Kidney capillary endothelial cell (primary cell): ENCODE measurements at regions not wholly inside any gene's neighbourhood (a gene's known extent, or its start where the extent isn't known, plus 50 kb on each side); places are given as distances from the start of the nearest gene placed in this dataset.
"Not testable (repeated sequence)": the region's sequence is repeated elsewhere in the genome, so short reads cannot be mapped to it uniquely, and the experiment has no call there.

Experiments used
- DNase-seq: peaks from one replicate; pipeline ENCODE4 v3.0.0-alpha.2; 2018; ENCODE audit warnings: low spot score

- no peak for DNase-seq
Observed at GRCh38 chr6:105537981-105538578, 135.2 kb upstream of the PREP start.

GRCh38 chr6:105536961-105537360 lies 134.1 kb upstream of the PREP start:
- no peak for DNase-seq

GRCh38 chr6:105533301-105533700 lies 130.4 kb upstream of the PREP start:
- DNase-seq: no peak

GRCh38 chr6:105526225-105526872 lies 123.5 kb upstream of the PREP start:
- DNase-seq: no peak

- no peak for DNase-seq
Observed at GRCh38 chr6:105522626-105523322, 119.9 kb upstream of the PREP start.

GRCh38 chr6:105519954-105520353 lies 117.1 kb upstream of the PREP start:
- DNase-seq: no peak

- not testable (repeated sequence) for DNase-seq
Observed at GRCh38 chr6:105518993-105519392, 116.1 kb upstream of the PREP start.

GRCh38 chr6:105515054-105515453 lies 112.2 kb upstream of the PREP start:
- no peak for DNase-seq

GRCh38 chr6:105514306-105514705 lies 111.4 kb upstream of the PREP start:
- DNase-seq: no peak

GRCh38 chr6:105511639-105512038 lies 108.8 kb upstream of the PREP start:
- no peak for DNase-seq

- no peak for DNase-seq
Observed at GRCh38 chr6:105510746-105511145, 107.9 kb upstream of the PREP start.

GRCh38 chr6:105509506-105510331 lies 106.8 kb upstream of the PREP start:
- DNase-seq: no peak

GRCh38 chr6:105507811-105508210 lies 104.9 kb upstream of the PREP start:
- DNase-seq: no peak

GRCh38 chr6:105504706-105505105 lies 101.8 kb upstream of the PREP start:
- DNase-seq: no peak

- DNase-seq: no peak
Observed at GRCh38 chr6:105503641-105504040, 100.8 kb upstream of the PREP start.

- no peak for DNase-seq
Observed at GRCh38 chr6:105501826-105502344, 99.0 kb upstream of the PREP start.

GRCh38 chr6:105501246-105501645 lies 98.4 kb upstream of the PREP start:
- DNase-seq: no peak

GRCh38 chr6:105500693-105501092 lies 97.8 kb upstream of the PREP start:
- DNase-seq: no peak

- DNase-seq: no peak
Observed at GRCh38 chr6:105499931-105500330, 97.0 kb upstream of the PREP start.

- DNase-seq: no peak
Observed at GRCh38 chr6:105499136-105499870, 96.4 kb upstream of the PREP start.

GRCh38 chr6:105497549-105497948 lies 94.7 kb upstream of the PREP start:
- no peak for DNase-seq

- DNase-seq: no peak
Observed at GRCh38 chr6:105495515-105495914, 92.6 kb upstream of the PREP start.
